Hepatocyte (in vitro differentiated cells): ENCODE measurements at regions not wholly inside any gene's neighbourhood (a gene's known extent, or its start where the extent isn't known, plus 50 kb on each side); places are given as distances from the start of the nearest gene placed in this dataset.

Experiments
- DNase-seq: peaks from one replicate; pipeline ENCODE4 v3.0.0-alpha.2; 2016; ENCODE audit warnings: low spot score
- H2AFZ ChIP-seq: fragments of 200-600 bp; sonication (generic); 2 replicates; pipeline ENCODE4 v1.6.0; 2016; ENCODE audit warnings: antibody characterized with exemption, mild to moderate bottlenecking
- H3K27ac ChIP-seq: fragments of 200-600 bp; sonication (generic); 2 replicates; pipeline ENCODE4 v1.5.1; 2016; ENCODE audit warnings: mild to moderate bottlenecking
- H3K27me3 ChIP-seq: fragments of 200-600 bp; sonication (generic); 2 replicates; pipeline ENCODE4 v1.6.1; 2016
- H3K36me3 ChIP-seq: fragments of 200-600 bp; sonication (generic); replicated peaks from 2 replicates; pipeline ENCODE4 v1.5.1; 2016; ENCODE audit warnings: low read depth; ENCODE audit not compliant: insufficient read depth
- H3K4me1 ChIP-seq: fragments of 200-600 bp; sonication (generic); 2 replicates; pipeline ENCODE4 v1.5.1; 2016; ENCODE audit warnings: mild to moderate bottlenecking, moderate library complexity; ENCODE audit not compliant: insufficient read depth
- H3K4me2 ChIP-seq: fragments of 200-600 bp; sonication (generic); 2 replicates; pipeline ENCODE4 v1.6.0; 2016
- H3K4me3 ChIP-seq: fragments of 200-600 bp; sonication (generic); 2 replicates; pipeline ENCODE4 v1.5.1; 2016; ENCODE audit warnings: mild to moderate bottlenecking
- H3K79me2 ChIP-seq: fragments of 200-600 bp; sonication (generic); 2 replicates; pipeline ENCODE4 v1.6.0; 2017; ENCODE audit warnings: mild to moderate bottlenecking
- H3K9me2 ChIP-seq: fragments of 200-600 bp; sonication (generic); replicated peaks from 2 replicates; pipeline ENCODE4 v1.6.0; 2017; ENCODE audit warnings: mild to moderate bottlenecking; ENCODE audit not compliant: insufficient read depth
- H3K9me3 ChIP-seq: fragments of 200-600 bp; sonication (generic); 2 replicates; pipeline ENCODE4 v1.5.1; 2016; ENCODE audit warnings: low read depth, mild to moderate bottlenecking
- H4K20me1 ChIP-seq: fragments of 200-600 bp; sonication (generic); 2 replicates; pipeline ENCODE4 v1.6.0; 2016; ENCODE audit warnings: mild to moderate bottlenecking; ENCODE audit not compliant: insufficient read depth, poor library complexity, severe bottlenecking
- CTCF ChIP-seq: fragments of 200-600 bp; sonication (generic); IDR thresholded peaks from 2 replicates; pipeline ENCODE4 v1.5.1; 2016; ENCODE audit warnings: antibody characterized with exemption, mild to moderate bottlenecking; ENCODE audit not compliant: poor library complexity
- EZH2 ChIP-seq: fragments of 200-600 bp; sonication (generic); IDR thresholded peaks from 2 replicates; pipeline ENCODE4 v1.6.1; 2016; ENCODE audit warnings: antibody characterized with exemption, mild to moderate bottlenecking, borderline replicate concordance
- EZH2phosphoT487 ChIP-seq: fragments of 200-600 bp; sonication (generic); IDR thresholded peaks from one replicate; pipeline ENCODE4 v1.6.1; 2018; ENCODE audit warnings: antibody characterized with exemption, mild to moderate bottlenecking, low read depth, moderate library complexity; ENCODE audit not compliant: unreplicated experiment, severe bottlenecking
- WGBS: methylation state at CpG from one replicate; pipeline ENCODE4 v1.1.6; 2016; ENCODE audit warnings: low lambda C conversion rate; ENCODE audit errors: missing lambda C conversion rate; 5-methylcytosine and 5-hydroxymethylcytosine counted together

GRCh38 chr10:42930516-42931192, 146.2 kb upstream of the RET start:
- no peak overlapping the region for H3K4me3 ChIP-seq
- H3K9me2 ChIP-seq: no peaks in the 10 kb centered on the region
- no peaks in the 10 kb centered on the region for H3K79me2 ChIP-seq
- no peaks in the 10 kb centered on the region for H3K36me3 ChIP-seq
- peaks cover 8% of the 10 kb centered on the region for H3K4me1 ChIP-seq
- no peak overlapping the region for H2AFZ ChIP-seq
- H3K27me3 ChIP-seq: peaks cover 48% of the 10 kb centered on the region
- 82% methylated on average over 11 of the region's 11 CpGs for WGBS
- no peaks in the 10 kb centered on the region for H3K9me3 ChIP-seq
- H3K4me2 ChIP-seq: no peak overlapping the region
- H3K27ac ChIP-seq: no peak overlapping the region
- DNase-seq: no peak
- H4K20me1 ChIP-seq: no peaks in the 10 kb centered on the region
- TF ChIP-seq EZH2phosphoT487 (no peak), EZH2 (no peak), CTCF (no peak)

- Histone ChIP-seq H3K4me2 (no peak overlapping the region), H4K20me1 (no peaks in the 10 kb centered on the region), H3K36me3 (no peaks in the 10 kb centered on the region), H3K9me3 (no peaks in the 10 kb centered on the region), H2AFZ (no peak overlapping the region), H3K27me3 (peaks cover 52% of the 10 kb centered on the region), H3K9me2 (no peaks in the 10 kb centered on the region), H3K27ac (no peak overlapping the region), H3K79me2 (no peaks in the 10 kb centered on the region), H3K4me1 (peaks cover 8% of the 10 kb centered on the region), H3K4me3 (no peak overlapping the region)
- TF ChIP-seq EZH2: no peak
- TF ChIP-seq EZH2phosphoT487: no peak
- TF ChIP-seq CTCF: no peak
- WGBS: 92% methylated on average over 12 of the region's 12 CpGs
- DNase-seq: no peak
These were observed 144.8 kb upstream of the RET start for GRCh38 chr10:42932116-42932515.

- Histone ChIP-seq H3K27ac (no peak overlapping the region), H3K4me2 (peak overlapping the region; percentile 72), H3K9me3 (no peaks in the 10 kb centered on the region), H4K20me1 (no peaks in the 10 kb centered on the region), H3K4me1 (peaks cover 8% of the 10 kb centered on the region), H3K27me3 (peaks cover 52% of the 10 kb centered on the region), H3K36me3 (no peaks in the 10 kb centered on the region), H3K4me3 (no peak overlapping the region), H3K79me2 (no peaks in the 10 kb centered on the region), H3K9me2 (no peaks in the 10 kb centered on the region), H2AFZ (no peak overlapping the region)
- no peak for TF ChIP-seq CTCF
- no peak for TF ChIP-seq EZH2phosphoT487
- peak; percentile 28 for DNase-seq
- under 1% methylated on average over 23 of the region's 45 CpGs for WGBS
These were observed 144.0 kb upstream of the RET start for GRCh38 chr10:42932735-42933447.
